GM19324 (cell line): ENCODE measurements at regions not wholly inside any gene's neighbourhood (a gene's known extent, or its start where the extent isn't known, plus 50 kb on each side); places are given as distances from the start of the nearest gene placed in this dataset.
A peak's percentile ranks its signal among the peaks of the same experiment; 100 is the strongest.

Experiments
- ATAC-seq: cut with Tn5 transposase; IDR thresholded peaks from one replicate; pipeline ENCODE4 v1.9.1; 2021; ENCODE audit warnings: mild to moderate bottlenecking, moderate library complexity; ENCODE audit not compliant: unreplicated experiment, low FRiP score

GRCh38 chr16:48105976-48106375, 49.8 kb downstream of the ABCC12 start:
- no peak for ATAC-seq

GRCh38 chr16:48105456-48105855, 50.3 kb downstream of the ABCC12 start:
- no peak for ATAC-seq

GRCh38 chr16:48103591-48103990, 52.2 kb downstream of the ABCC12 start:
- no peak for ATAC-seq

- no peak for ATAC-seq
Measured at GRCh38 chr16:48102083-48103008, 53.4 kb downstream of the ABCC12 start.

GRCh38 chr16:48101069-48101674, 54.6 kb downstream of the ABCC12 start:
- ATAC-seq, result peak; percentile 61

GRCh38 chr16:48099455-48099854, 56.3 kb downstream of the ABCC12 start:
- no peak for ATAC-seq

- ATAC-seq, result no peak
Measured at GRCh38 chr16:48098472-48098871, 57.3 kb downstream of the ABCC12 start.

- no peak for ATAC-seq
Measured at GRCh38 chr16:48091117-48091516, 64.7 kb downstream of the ABCC12 start.

GRCh38 chr16:48089053-48089792, 66.6 kb downstream of the ABCC12 start:
- no peak for ATAC-seq

GRCh38 chr16:48087639-48088038, 68.2 kb downstream of the ABCC12 start:
- no peak for ATAC-seq

GRCh38 chr16:48086422-48086821, 69.4 kb downstream of the ABCC12 start:
- no peak for ATAC-seq

- ATAC-seq, result no peak
Measured at GRCh38 chr16:48085729-48086128, 70.1 kb downstream of the ABCC12 start.

GRCh38 chr16:48084826-48085225, 71.0 kb downstream of the ABCC12 start:
- no peak for ATAC-seq

- ATAC-seq, result no peak
Measured at GRCh38 chr16:48082516-48082915, 73.3 kb downstream of the ABCC12 start.

GRCh38 chr16:48081656-48082055, 74.1 kb downstream of the ABCC12 start:
- ATAC-seq, result no peak

- ATAC-seq, result no peak
Measured at GRCh38 chr16:48076455-48077012, 79.3 kb downstream of the ABCC12 start.

GRCh38 chr16:48075398-48075797, 80.4 kb downstream of the ABCC12 start:
- ATAC-seq, result no peak

- no peak for ATAC-seq
Measured at GRCh38 chr16:48067388-48067787, 88.4 kb downstream of the ABCC12 start.

GRCh38 chr16:48064971-48065370, 90.8 kb downstream of the ABCC12 start:
- ATAC-seq, result no peak

GRCh38 chr16:48062681-48063080, 93.1 kb downstream of the ABCC12 start:
- ATAC-seq, result no peak

GRCh38 chr16:48059936-48060335, 95.9 kb downstream of the ABCC12 start:
- no peak for ATAC-seq
